Ovary (tissue), 7 donors: ENCODE measurements at regions not wholly inside any gene's neighbourhood (a gene's known extent, or its start where the extent isn't known, plus 50 kb on each side); places are given as distances from the start of the nearest gene placed in this dataset.

Experiments
- DNase-seq, 5 donors: peaks; one replicate each; pipeline ENCODE4 v3.0.0-alpha.2; 2019 to 2020
- H3K27ac ChIP-seq, 2 donors: fragments of 200-600 bp; one replicate each; pipeline versions ENCODE4 v1.5.1 to v1.8.0; 2019 to 2022
- H3K27me3 ChIP-seq: fragments of 200-600 bp; one replicate; pipeline ENCODE4 v1.8.0; 2022
- H3K36me3 ChIP-seq: fragments of 200-600 bp; sonication (generic); one replicate; pipeline ENCODE4 v1.5.1; 2019
- H3K4me1 ChIP-seq: one replicate; pipeline ENCODE4 v1.8.1; 2013; ENCODE audit warnings: mild to moderate bottlenecking, moderate library complexity; ENCODE audit not compliant: insufficient read depth
- H3K4me3 ChIP-seq: fragments of 200-600 bp; sonication (generic); one replicate; pipeline ENCODE4 v1.5.1; 2017
- H3K9me3 ChIP-seq, 2 donors: fragments of 200-600 bp in 1 of 2; sonication (generic) in 1 of 2; one replicate each; pipeline versions ENCODE4 v1.5.1 to v1.8.1; 2013 to 2019; ENCODE audit warnings: mild to moderate bottlenecking in 1 of 2, moderate library complexity in 1 of 2
- CTCF ChIP-seq, 3 donors: fragments of 450-650 bp in 2 of 3; fragments of 200-600 bp in 1 of 3; IDR thresholded peaks; one replicate each; pipeline versions ENCODE4 v1.5.1 to v1.8.0; 2016 to 2022; ENCODE audit warnings: antibody characterized with exemption in 3 of 3, mild to moderate bottlenecking in 1 of 3
- EP300 ChIP-seq: sonication (generic); formaldehyde crosslinking; IDR thresholded peaks from one replicate; pipeline ENCODE4 v1.6.1; 2017; ENCODE audit warnings: antibody characterized with exemption
- POLR2A ChIP-seq: fragments of 450-650 bp; IDR thresholded peaks from one replicate; pipeline ENCODE4 v1.6.1; 2017; ENCODE audit warnings: antibody characterized with exemption, mild to moderate bottlenecking, moderate library complexity
- WGBS, 3 donors: extraction: QIAGEN DNeasy Blood & Tissue Kit in 1 of 3; methylation state at CpG; one replicate each; pipeline versions ENCODE4 v1.1.5 to v1.1.7; 2013 to 2017; 5-methylcytosine and 5-hydroxymethylcytosine counted together
- intact Hi-C, 4 donors: fragments of 100-400 bp; cut with DNase I; formaldehyde crosslinking; loops; one replicate each; pipeline versions ENCODE4 v1.11.0 to v1.15.1; 2022 to 2023
- donor health status: DM: no; HTN: no; CAD: no; lungs with moderate emphysema.
- donor health status: DM: no; HTN: no; CAD: no.
- donor health status: Bipolar disorder and iron deficiency.
- donor health status: DM: no; HTN: no; CAD: no.
- donor health status: DM: yes; HTN: yes; CAD: no.

GRCh38 chr12:131583090-131583712 lies 127.7 kb upstream of the SFSWAP start:
- Histone ChIP-seq H3K4me1 (no peaks in the 10 kb centered on the region), H3K9me3 (peaks cover 0 to 5% of the 10 kb centered on the region in 2 donors), H3K4me3 (no peak overlapping the region), H3K36me3 (no peaks in the 10 kb centered on the region), H3K27me3 (no peaks in the 10 kb centered on the region), H3K27ac (no peak overlapping the region)
- intact Hi-C loops: no loop called here
- DNase-seq: no peak
- WGBS, 3 donors: 39 to 52% (median 43%) methylated on average over 20 of the region's 20 CpGs
- TF ChIP-seq POLR2A (no peak), EP300 (no peak), CTCF (IDR thresholded peaks at IDR 0.05) (no peak)

- no peaks in the 10 kb centered on the region for H3K27me3 ChIP-seq
- intact Hi-C loops: no loop called here
- 85 to 87% (median 86%) methylated on average over 8 to 9 of the region's 9 CpGs for WGBS, 3 donors
Observed at GRCh38 chr12:131586269-131586668, 124.6 kb upstream of the SFSWAP start.

GRCh38 chr12:131586761-131587160 lies 124.1 kb upstream of the SFSWAP start:
- no peak overlapping the region for H3K4me3 ChIP-seq
- no peaks in the 10 kb centered on the region for H3K4me1 ChIP-seq
- 64 to 93% (median 67%) methylated on average over 3 of the region's 3 CpGs for WGBS, 3 donors
- no peaks in the 10 kb centered on the region for H3K36me3 ChIP-seq
- no peak for DNase-seq
- H3K27me3 ChIP-seq: no peaks in the 10 kb centered on the region
- intact Hi-C loops: no loop called here
- peaks cover 0 to 5% of the 10 kb centered on the region in 2 donors for H3K9me3 ChIP-seq
- no peak overlapping the region for H3K27ac ChIP-seq
- no peak for TF ChIP-seq CTCF (IDR thresholded peaks at IDR 0.05)
- no peak for TF ChIP-seq POLR2A
- TF ChIP-seq EP300: no peak

More at GRCh38 chr12:131586269-131586668, 124.6 kb upstream of the SFSWAP start:
- H3K36me3 ChIP-seq: no peaks in the 10 kb centered on the region
- H3K4me1 ChIP-seq: no peaks in the 10 kb centered on the region
- no peak overlapping the region for H3K27ac ChIP-seq
- H3K4me3 ChIP-seq: no peak overlapping the region
- H3K9me3 ChIP-seq: peaks cover 0 to 5% of the 10 kb centered on the region in 2 donors
- TF ChIP-seq POLR2A (no peak), CTCF (IDR thresholded peaks at IDR 0.05) (no peak), EP300 (no peak)
- DNase-seq: no peak

- H3K27ac ChIP-seq: no peak overlapping the region
- no peaks in the 10 kb centered on the region for H3K27me3 ChIP-seq
- WGBS, 3 donors: 91 to 95% (median 93%) methylated on average over 11 of the region's 11 CpGs
- no peak for TF ChIP-seq CTCF (IDR thresholded peaks at IDR 0.05)
- TF ChIP-seq EP300: no peak
- TF ChIP-seq POLR2A: no peak
- peaks cover 0 to 5% of the 10 kb centered on the region in 2 donors for H3K9me3 ChIP-seq
- intact Hi-C loops: no loop called here
- no peak overlapping the region for H3K4me3 ChIP-seq
- no peak for DNase-seq
- H3K36me3 ChIP-seq: no peaks in the 10 kb centered on the region
- no peaks in the 10 kb centered on the region for H3K4me1 ChIP-seq
Observed at GRCh38 chr12:131587565-131587964, 123.3 kb upstream of the SFSWAP start.
